OCI-LY7 (cell line): ENCODE measurements at regions not wholly inside any gene's neighbourhood (a gene's known extent, or its start where the extent isn't known, plus 50 kb on each side); places are given as distances from the start of the nearest gene placed in this dataset.

Source experiments
- BruUV-seq: library from RNA; stranded (reverse); fragments of 400-500 nt; replicated peaks from 2 replicates; lab custom pipeline; 2021; lab: Mats Ljungman, UMichigan
- CTCF ChIA-PET: fragments of 300-600 bp; sonication (Branson Sonifier 250); formaldehyde crosslinking; loops from one replicate; lab custom pipeline; 2022; ENCODE audit warnings: antibody characterized with exemption; ENCODE audit not compliant: unreplicated experiment; lab: Charles Lee
- POLR2A ChIA-PET: fragments of 300-600 bp; sonication (Branson Sonifier 250); formaldehyde crosslinking; loops from one replicate; lab custom pipeline; 2022; ENCODE audit warnings: antibody characterized with exemption; lab: Charles Lee
- DNase-seq: peaks from one replicate; pipeline ENCODE4 v3.0.0-alpha.2; 2015; ENCODE audit warnings: low spot score
- H2AFZ ChIP-seq: fragments of 200-600 bp; sonication (generic), shearing (Covaris generic); 2 replicates; pipeline ENCODE4 v1.6.1; 2014; ENCODE audit warnings: mild to moderate bottlenecking, antibody characterized with exemption, low read length, moderate library complexity
- H3K27ac ChIP-seq: fragments of 200-600 bp; sonication (generic); 2 replicates; pipeline ENCODE4 v1.5.1; 2014; ENCODE audit warnings: mixed run types, low read depth, mild to moderate bottlenecking, moderate library complexity, low read length, inconsistent platforms; ENCODE audit not compliant: poor library complexity, severe bottlenecking
- H3K36me3 ChIP-seq: fragments of 200-600 bp; sonication (generic); 2 replicates; pipeline ENCODE4 v1.6.1; 2014; ENCODE audit warnings: mild to moderate bottlenecking, antibody characterized with exemption, low read length, moderate library complexity, mixed read lengths; ENCODE audit not compliant: insufficient read depth
- H3K4me1 ChIP-seq: fragments of 200-600 bp; sonication (generic); 2 replicates; pipeline ENCODE4 v1.5.1; 2014; ENCODE audit warnings: mild to moderate bottlenecking, low read length; ENCODE audit not compliant: insufficient read depth, poor library complexity, severe bottlenecking
- H3K4me2 ChIP-seq: fragments of 200-600 bp; sonication (generic); 2 replicates; pipeline ENCODE4 v1.6.1; 2014; ENCODE audit warnings: mild to moderate bottlenecking, low read length
- H3K4me3 ChIP-seq: fragments of 200-600 bp; sonication (generic); 2 replicates; pipeline ENCODE4 v1.5.1; 2014; ENCODE audit warnings: mild to moderate bottlenecking, low read depth, low read length; ENCODE audit not compliant: poor library complexity, severe bottlenecking
- H3K79me2 ChIP-seq: fragments of 200-600 bp; sonication (generic); 2 replicates; pipeline ENCODE4 v1.6.1; 2016; ENCODE audit warnings: low read depth, mild to moderate bottlenecking, low read length, moderate library complexity, mixed read lengths; ENCODE audit not compliant: insufficient read depth
- H3K9me2 ChIP-seq: fragments of 200-600 bp; sonication (generic); 2 replicates; pipeline ENCODE4 v1.6.1; 2016; ENCODE audit warnings: mild to moderate bottlenecking, low read length, mixed read lengths; ENCODE audit not compliant: insufficient read depth
- H3K9me3 ChIP-seq: fragments of 200-600 bp; sonication (generic); 2 replicates; pipeline ENCODE4 v1.6.1; 2014; ENCODE audit warnings: mild to moderate bottlenecking, mixed run types, low read length, mixed read lengths
- H4K20me1 ChIP-seq: fragments of 200-600 bp; sonication (generic); 2 replicates; pipeline ENCODE4 v1.6.1; 2014; ENCODE audit warnings: mild to moderate bottlenecking, antibody characterized with exemption, low read length, moderate library complexity, mixed read lengths; ENCODE audit not compliant: insufficient read depth
- CTCF ChIP-seq: fragments of 200-600 bp; sonication (generic); conservative IDR thresholded peaks from 2 replicates; pipeline ENCODE4 v1.5.1; 2014; ENCODE audit warnings: mild to moderate bottlenecking, antibody characterized with exemption, low read length, moderate library complexity, mixed read lengths
- EZH2phosphoT487 ChIP-seq: fragments of 200-600 bp; sonication (generic); IDR thresholded peaks from 2 replicates; pipeline ENCODE4 v1.6.1; 2018; ENCODE audit warnings: low read depth, borderline replicate concordance, mild to moderate bottlenecking, mixed run types, antibody characterized with exemption, low read length, moderate library complexity, mixed read lengths
- intact Hi-C: fragments of 100-400 bp; cut with micrococcal nuclease; formaldehyde crosslinking; loops from one replicate; pipeline ENCODE4 v1.10.0; 2022; ENCODE audit not compliant: unreplicated experiment

DNA sequence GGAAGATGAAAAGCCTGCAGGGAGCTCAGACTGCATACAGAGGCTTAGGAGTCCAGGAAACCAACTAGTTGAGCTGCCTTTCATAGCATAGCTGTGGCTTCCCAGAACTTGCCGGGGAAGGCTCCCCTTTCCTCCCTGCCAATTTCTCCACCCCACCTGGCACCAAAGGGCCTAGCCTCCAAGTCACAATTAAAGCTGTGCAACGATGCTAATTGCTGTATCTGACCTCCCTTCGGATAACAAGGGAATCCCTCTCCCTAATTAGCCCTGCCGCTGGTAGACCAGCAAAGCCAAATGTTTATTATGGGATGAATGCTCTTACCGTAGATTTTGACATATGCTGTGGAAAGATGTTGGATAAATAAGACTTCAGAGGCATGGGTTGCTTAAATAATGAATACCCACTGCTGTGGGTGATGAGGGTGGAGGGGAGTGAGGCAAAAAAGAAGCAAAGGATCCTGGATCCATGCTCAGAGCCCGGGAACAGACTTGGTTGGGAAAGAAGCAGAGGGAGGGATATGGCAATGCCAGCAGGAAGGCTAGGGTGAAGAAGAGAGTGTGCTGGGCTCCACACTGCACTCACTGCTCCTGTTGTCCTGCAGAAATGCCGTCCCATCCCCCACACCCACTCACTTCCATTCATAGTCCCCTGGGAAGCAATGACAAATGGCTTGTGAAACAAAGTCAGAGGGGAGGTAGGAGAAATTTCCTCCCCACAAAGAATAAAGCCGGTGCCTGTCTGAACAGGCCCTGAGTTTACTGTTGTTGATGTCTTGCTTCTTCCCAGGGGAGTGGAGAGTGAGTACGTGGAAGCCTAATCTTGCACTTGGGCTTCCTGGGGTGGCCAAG lies 608.1 kb upstream of the CADM1 start:
- no peak overlapping the region for H3K4me3 ChIP-seq
- no peaks in the 10 kb centered on the region for H3K36me3 ChIP-seq
- H4K20me1 ChIP-seq: no peaks in the 10 kb centered on the region
- DNase-seq: no peak
- no peaks in the 10 kb centered on the region for H3K9me2 ChIP-seq
- ChIA-PET CTCF (interaction anchor here (0.6 kb wide), 1 partner anchor 69 kb away, joined by 3 read pairs; no protein-coding TSS in a partner anchor), POLR2A (no interaction called here)
- TF ChIP-seq CTCF (no peak), EZH2phosphoT487 (no peak)
- no TSS peak for BruUV-seq
- intact Hi-C loops: no loop called here
- H3K4me1 ChIP-seq: no peaks in the 10 kb centered on the region
- H3K9me3 ChIP-seq: no peaks in the 10 kb centered on the region
- H3K79me2 ChIP-seq: no peaks in the 10 kb centered on the region
- H3K27ac ChIP-seq: no peak overlapping the region
- no peak overlapping the region for H3K4me2 ChIP-seq
- no peak overlapping the region for H2AFZ ChIP-seq

- TF ChIP-seq EZH2phosphoT487: no peak
- no peak for TF ChIP-seq CTCF
- POLR2A ChIA-PET: no interaction called here
- no peaks in the 10 kb centered on the region for H3K4me1 ChIP-seq
- intact Hi-C loops: no loop called here
- H3K27ac ChIP-seq: no peak overlapping the region
- H4K20me1 ChIP-seq: no peaks in the 10 kb centered on the region
- H3K79me2 ChIP-seq: no peaks in the 10 kb centered on the region
- CTCF ChIA-PET: no interaction called here
- no peak overlapping the region for H3K4me2 ChIP-seq
- no peaks in the 10 kb centered on the region for H3K9me3 ChIP-seq
- no peak overlapping the region for H3K4me3 ChIP-seq
- no peak overlapping the region for H2AFZ ChIP-seq
- no peak for DNase-seq
- no peaks in the 10 kb centered on the region for H3K9me2 ChIP-seq
- H3K36me3 ChIP-seq: no peaks in the 10 kb centered on the region
- BruUV-seq: no TSS peak
These were observed 607.3 kb upstream of the CADM1 start for GRCh38 chr11:116111546-116111945.

- Histone ChIP-seq H3K36me3 (no peaks in the 10 kb centered on the region), H3K9me2 (no peaks in the 10 kb centered on the region), H3K79me2 (no peaks in the 10 kb centered on the region), H4K20me1 (no peaks in the 10 kb centered on the region), H3K4me2 (no peak overlapping the region), H3K4me1 (no peaks in the 10 kb centered on the region), H2AFZ (no peak overlapping the region), H3K9me3 (no peaks in the 10 kb centered on the region), H3K4me3 (no peak overlapping the region), H3K27ac (no peak overlapping the region)
- no peak for TF ChIP-seq EZH2phosphoT487
- POLR2A ChIA-PET: no interaction called here
- intact Hi-C loops: no loop called here
- DNase-seq: no peak
- no TSS peak for BruUV-seq
- CTCF ChIA-PET: no interaction called here
These were observed 606.6 kb upstream of the CADM1 start for GRCh38 chr11:116110802-116111201.
